H1 (cell line): ENCODE measurements at regions not wholly inside any gene's neighbourhood (a gene's known extent, or its start where the extent isn't known, plus 50 kb on each side); places are given as distances from the start of the nearest gene placed in this dataset.

Experiments
- MAFK ChIP-seq: IDR thresholded peaks from 2 replicates; pipeline ENCODE4 v1.6.1; 2012; ENCODE audit warnings: low read depth, mild to moderate bottlenecking, improper control_type of control experiment, low read length
- PHF8 ChIP-seq: fragments of 200-600 bp; sonication (generic); conservative IDR thresholded peaks from 2 replicates; pipeline ENCODE4 v1.7.1; 2012; ENCODE audit warnings: low read depth, mild to moderate bottlenecking, inconsistent platforms, low read length, moderate library complexity
- POLR2A ChIP-seq, 2 experiments: IDR thresholded peaks; 1 replicate in 1 of 2; 2 replicates in 1 of 2; pipeline ENCODE4 v1.6.1; 2011; ENCODE audit warnings: low read depth in 2 of 2, low read length in 2 of 2, mild to moderate bottlenecking in 2 of 2; ENCODE audit errors: control extremely low read depth in 1 of 2
- SP2 ChIP-seq: IDR thresholded peaks from 2 replicates; pipeline ENCODE4 v1.6.1; 2012; ENCODE audit warnings: mild to moderate bottlenecking, low read length, inconsistent platforms
- TF ChIP-seq, protein P1 (sequence below): fragments of 300-600 bp; sonication (generic); IDR thresholded peaks from 2 replicates; pipeline ENCODE4 v1.7.1; 2012; ENCODE audit warnings: low read length, moderate library complexity, mild to moderate bottlenecking, inconsistent platforms; ENCODE audit not compliant: insufficient replicate concordance

DNA sequence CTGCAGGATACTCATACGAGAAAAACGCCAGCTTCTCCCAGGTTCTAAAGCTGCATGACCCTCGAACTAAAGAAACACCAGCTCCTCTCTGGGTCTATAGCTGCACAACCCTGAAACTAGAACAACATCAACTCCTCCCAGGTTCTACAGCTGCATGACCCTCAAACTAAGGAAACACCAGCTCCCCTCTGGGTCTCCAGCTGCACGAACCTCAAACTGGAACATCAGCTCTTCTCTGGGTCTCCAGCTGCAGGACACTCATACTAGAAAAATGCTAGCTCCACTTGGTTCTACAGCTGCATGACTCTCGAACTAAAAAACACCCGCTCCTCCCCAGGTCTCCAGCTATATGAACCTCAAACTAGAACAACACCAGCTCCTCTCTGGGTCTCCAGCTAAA lies 811.1 kb downstream of the CDH9 start (continued):
- TF ChIP-seq, protein P1, sequence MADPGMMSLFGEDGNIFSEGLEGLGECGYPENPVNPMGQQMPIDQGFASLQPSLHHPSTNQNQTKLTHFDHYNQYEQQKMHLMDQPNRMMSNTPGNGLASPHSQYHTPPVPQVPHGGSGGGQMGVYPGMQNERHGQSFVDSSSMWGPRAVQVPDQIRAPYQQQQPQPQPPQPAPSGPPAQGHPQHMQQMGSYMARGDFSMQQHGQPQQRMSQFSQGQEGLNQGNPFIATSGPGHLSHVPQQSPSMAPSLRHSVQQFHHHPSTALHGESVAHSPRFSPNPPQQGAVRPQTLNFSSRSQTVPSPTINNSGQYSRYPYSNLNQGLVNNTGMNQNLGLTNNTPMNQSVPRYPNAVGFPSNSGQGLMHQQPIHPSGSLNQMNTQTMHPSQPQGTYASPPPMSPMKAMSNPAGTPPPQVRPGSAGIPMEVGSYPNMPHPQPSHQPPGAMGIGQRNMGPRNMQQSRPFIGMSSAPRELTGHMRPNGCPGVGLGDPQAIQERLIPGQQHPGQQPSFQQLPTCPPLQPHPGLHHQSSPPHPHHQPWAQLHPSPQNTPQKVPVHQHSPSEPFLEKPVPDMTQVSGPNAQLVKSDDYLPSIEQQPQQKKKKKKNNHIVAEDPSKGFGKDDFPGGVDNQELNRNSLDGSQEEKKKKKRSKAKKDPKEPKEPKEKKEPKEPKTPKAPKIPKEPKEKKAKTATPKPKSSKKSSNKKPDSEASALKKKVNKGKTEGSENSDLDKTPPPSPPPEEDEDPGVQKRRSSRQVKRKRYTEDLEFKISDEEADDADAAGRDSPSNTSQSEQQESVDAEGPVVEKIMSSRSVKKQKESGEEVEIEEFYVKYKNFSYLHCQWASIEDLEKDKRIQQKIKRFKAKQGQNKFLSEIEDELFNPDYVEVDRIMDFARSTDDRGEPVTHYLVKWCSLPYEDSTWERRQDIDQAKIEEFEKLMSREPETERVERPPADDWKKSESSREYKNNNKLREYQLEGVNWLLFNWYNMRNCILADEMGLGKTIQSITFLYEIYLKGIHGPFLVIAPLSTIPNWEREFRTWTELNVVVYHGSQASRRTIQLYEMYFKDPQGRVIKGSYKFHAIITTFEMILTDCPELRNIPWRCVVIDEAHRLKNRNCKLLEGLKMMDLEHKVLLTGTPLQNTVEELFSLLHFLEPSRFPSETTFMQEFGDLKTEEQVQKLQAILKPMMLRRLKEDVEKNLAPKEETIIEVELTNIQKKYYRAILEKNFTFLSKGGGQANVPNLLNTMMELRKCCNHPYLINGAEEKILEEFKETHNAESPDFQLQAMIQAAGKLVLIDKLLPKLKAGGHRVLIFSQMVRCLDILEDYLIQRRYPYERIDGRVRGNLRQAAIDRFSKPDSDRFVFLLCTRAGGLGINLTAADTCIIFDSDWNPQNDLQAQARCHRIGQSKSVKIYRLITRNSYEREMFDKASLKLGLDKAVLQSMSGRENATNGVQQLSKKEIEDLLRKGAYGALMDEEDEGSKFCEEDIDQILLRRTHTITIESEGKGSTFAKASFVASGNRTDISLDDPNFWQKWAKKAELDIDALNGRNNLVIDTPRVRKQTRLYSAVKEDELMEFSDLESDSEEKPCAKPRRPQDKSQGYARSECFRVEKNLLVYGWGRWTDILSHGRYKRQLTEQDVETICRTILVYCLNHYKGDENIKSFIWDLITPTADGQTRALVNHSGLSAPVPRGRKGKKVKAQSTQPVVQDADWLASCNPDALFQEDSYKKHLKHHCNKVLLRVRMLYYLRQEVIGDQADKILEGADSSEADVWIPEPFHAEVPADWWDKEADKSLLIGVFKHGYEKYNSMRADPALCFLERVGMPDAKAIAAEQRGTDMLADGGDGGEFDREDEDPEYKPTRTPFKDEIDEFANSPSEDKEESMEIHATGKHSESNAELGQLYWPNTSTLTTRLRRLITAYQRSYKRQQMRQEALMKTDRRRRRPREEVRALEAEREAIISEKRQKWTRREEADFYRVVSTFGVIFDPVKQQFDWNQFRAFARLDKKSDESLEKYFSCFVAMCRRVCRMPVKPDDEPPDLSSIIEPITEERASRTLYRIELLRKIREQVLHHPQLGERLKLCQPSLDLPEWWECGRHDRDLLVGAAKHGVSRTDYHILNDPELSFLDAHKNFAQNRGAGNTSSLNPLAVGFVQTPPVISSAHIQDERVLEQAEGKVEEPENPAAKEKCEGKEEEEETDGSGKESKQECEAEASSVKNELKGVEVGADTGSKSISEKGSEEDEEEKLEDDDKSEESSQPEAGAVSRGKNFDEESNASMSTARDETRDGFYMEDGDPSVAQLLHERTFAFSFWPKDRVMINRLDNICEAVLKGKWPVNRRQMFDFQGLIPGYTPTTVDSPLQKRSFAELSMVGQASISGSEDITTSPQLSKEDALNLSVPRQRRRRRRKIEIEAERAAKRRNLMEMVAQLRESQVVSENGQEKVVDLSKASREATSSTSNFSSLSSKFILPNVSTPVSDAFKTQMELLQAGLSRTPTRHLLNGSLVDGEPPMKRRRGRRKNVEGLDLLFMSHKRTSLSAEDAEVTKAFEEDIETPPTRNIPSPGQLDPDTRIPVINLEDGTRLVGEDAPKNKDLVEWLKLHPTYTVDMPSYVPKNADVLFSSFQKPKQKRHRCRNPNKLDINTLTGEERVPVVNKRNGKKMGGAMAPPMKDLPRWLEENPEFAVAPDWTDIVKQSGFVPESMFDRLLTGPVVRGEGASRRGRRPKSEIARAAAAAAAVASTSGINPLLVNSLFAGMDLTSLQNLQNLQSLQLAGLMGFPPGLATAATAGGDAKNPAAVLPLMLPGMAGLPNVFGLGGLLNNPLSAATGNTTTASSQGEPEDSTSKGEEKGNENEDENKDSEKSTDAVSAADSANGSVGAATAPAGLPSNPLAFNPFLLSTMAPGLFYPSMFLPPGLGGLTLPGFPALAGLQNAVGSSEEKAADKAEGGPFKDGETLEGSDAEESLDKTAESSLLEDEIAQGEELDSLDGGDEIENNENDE = no peak
- TF ChIP-seq MAFK (no peak), POLR2A (IDR thresholded peaks at IDR 0.05; ENCODE audit: control extremely low read depth in 1 of 2, low read depth in 2 of 2, low read length in 2 of 2) (no peak), PHF8 (no peak), SP2 (no peak)
